Kidney capillary endothelial cell (primary cell): ENCODE measurements at regions not wholly inside any gene's neighbourhood (a gene's known extent, or its start where the extent isn't known, plus 50 kb on each side); places are given as distances from the start of the nearest gene placed in this dataset.
"Not testable (repeated sequence)": the region's sequence is repeated elsewhere in the genome, so short reads cannot be mapped to it uniquely, and the experiment has no call there.

Experiments used
- DNase-seq: peaks from one replicate; pipeline ENCODE4 v3.0.0-alpha.2; 2018; ENCODE audit warnings: low spot score

DNA sequence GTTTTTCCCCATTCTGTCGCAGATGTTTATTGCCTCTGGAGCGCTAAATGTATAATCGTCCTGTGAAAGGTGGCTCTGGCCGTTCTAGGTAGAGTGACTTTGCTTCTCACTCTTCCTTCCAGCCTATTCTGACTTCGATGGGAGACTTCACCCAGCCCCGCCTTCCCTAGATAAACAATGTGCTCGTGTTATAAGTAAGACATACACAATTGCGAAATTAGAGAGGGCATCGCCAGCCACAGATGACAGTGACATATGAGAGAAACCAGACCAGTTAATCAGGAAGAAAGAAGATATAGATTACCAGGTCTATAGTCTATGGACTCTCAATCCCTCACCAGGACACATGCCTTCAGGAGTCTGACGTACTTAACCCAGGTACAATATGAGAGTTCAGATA is 1050.5 kb upstream of the AUTS2 start:
- no peak for DNase-seq

- DNase-seq, result no peak
Observed at GRCh38 chr7:68550027-68550426, 1048.2 kb upstream of the AUTS2 start.

DNA sequence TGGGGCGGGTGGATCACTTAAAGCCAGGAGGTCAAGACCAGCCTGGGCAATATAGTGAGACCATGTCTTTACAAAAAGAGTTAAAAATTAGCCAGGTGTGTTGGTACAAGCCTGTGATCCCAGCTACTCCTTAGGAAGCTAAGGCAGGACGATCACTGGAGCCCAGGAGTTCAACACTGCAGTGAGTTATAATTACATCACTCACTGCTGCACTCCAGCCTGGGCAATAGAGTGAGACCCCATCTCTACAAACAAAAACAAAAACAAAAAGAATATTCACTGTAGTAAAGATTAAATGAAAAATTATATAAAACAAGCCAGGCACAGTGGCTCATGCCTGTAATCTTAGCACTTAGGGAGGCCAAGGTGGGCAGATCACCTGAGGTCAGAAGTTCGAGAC is 1047.6 kb upstream of the AUTS2 start:
- no peak for DNase-seq

DNA sequence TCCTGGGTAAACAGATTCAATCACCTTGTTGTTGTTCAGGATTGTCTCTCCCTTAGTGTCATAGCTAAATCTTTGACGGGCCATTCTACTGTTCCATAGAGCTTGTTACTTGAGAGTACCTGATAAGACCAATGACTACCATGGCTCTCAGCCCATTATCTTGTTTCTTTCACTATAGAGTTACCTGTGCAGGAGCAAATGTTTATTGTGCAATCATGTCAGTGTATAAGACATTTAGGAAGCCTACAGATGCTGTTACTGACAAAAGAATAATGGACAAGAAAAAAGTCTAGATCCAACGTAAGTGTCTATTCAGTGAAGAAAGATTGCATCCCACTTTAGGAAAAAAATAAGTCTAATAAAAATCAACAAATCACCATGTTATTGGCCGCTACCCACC is 1041.7 kb upstream of the AUTS2 start:
- no peak for DNase-seq

- DNase-seq, result no peak
Observed at GRCh38 chr7:68559518-68559917, 1038.8 kb upstream of the AUTS2 start.

DNA sequence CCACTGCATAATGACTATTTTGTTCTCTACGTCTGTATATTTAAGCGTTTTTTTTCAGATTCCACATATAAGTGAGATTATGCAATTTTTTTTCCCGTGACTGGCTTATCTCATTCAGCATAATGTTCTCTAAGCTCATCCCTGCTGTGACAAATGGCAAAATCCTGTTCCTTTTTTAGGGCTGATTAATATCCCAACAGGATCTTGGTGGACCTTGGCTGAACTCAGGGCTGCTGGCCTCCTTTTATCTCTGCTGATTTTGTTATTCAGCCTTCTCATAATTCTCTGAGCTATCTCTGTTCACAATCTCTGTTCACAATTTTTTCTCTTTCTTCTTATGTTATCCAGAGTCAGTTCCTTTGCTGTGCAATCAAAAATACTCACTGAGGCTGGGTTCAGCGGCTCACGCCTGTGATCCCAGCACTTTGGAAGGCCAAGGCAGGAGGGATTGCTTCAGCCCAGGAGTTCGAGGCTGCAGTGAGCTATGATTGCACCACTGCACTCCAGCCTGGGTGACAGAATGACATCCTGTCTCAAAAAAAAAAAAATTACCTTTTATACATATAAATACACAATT is 1035.9 kb upstream of the AUTS2 start:
- DNase-seq, result no peak

DNA sequence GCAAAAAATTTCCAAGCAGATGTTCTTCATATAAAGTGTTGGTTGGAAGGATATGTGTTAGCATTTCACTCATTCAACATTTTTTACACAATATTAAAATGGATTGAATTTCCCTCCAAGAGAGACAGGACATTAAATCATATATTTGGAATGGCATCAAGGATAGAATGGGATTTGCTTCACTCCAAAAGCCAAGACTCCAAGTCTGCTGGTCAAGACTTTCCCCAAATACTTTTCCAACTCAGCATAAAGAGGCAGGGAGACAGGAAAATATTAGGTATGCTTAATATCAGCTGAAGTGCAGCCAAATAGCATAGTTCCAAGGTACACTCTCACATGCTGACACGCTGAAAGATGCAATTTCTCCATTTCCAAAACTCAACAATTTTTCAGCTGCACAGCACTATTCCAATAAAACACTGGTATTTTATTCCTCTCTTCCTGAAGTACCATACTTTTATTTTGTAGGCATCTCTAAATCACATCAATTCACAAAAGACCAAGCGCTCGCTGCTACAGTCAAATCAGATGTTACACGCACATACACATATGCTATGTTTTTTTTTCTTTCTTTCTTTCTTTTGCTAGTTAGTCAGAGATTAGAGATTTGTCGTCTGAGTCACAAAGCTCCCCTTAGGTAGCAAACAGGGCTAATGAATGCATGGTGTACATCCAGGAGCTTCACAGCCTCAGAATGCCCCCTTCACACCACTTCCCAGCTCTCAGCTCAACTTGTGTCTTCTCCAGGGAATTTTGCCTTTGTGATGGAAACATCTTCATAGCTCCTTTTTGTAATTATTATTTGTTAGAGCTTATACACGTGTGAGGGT is 1033.8 kb upstream of the AUTS2 start:
- DNase-seq, result no peak

- DNase-seq, result no peak
Observed at GRCh38 chr7:68571286-68571685, 1027.0 kb upstream of the AUTS2 start.

DNA sequence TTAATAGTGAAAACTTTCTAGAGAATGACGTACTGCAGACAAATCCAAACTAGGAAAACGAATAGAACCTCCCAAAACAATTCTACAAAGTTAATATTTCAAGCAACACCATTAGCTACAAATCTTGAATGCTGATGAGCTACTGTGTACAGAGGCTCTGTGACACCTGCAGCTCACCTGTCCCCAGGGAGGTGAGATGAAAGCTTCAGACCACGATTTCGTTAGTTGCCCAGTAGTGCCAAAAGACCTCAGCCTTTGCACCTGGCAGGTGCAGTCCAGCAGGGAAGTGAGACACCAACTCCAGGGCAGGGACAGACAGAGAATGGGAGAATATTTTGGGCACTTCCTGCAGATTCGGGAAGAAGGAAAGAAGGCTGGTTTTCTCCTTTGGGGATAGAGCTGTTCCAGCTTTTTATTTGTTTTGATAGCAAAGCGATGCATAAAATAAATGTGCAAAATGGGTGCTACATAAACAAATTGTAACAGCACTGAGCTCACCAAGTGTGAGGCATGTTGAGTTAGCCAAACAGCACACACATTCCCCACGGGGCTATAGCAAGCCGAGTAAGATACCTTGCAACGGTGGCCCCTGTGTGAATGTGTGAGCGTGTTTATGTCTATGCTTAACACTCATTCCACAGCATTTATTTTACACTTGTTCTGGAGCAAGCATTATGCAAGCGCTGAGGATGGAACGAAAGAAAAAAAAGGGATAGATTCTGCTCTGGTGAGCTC is 1024.8 kb upstream of the AUTS2 start:
- no peak for DNase-seq

DNA sequence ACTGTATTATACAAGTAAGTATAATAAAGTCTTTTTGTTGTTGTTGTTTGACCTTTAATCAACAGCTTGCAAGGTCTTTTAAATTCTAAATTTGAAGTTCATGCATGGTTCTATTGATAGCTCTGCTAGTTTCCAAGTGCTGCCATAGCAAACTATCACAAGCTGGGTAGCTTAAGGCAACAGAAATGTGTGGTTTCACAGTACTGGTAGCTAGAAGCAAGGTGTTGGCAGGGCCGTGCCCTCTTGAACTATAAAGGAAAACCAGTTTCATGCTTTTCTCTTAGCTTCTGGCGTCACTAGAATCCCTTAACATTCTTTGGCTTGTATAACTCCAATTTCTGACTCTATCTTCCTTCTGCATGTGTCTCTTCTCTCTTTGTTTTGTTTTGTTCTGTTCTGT is 1021.9 kb upstream of the AUTS2 start:
- DNase-seq, result no peak

- DNase-seq, result no peak
Observed at GRCh38 chr7:68581417-68581816, 1016.9 kb upstream of the AUTS2 start.

DNA sequence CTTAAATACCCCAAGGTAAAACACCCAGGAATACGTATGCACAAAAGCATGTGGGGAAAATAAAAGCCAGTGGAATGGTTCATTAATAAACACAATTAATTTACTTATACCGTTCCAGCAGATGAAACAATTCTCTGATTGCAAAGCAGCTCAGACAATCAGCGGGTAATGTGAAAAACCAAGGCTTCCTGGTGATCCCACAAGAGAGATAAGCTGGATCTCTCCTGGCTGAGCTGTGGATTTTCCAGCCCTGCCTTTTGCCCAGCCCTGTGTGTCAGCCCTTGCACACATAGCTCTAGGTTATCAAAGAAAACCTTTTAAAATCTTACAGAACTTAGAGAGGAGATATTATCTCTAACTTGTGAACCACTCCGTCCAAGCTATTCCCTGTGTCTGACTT is 1010.7 kb upstream of the AUTS2 start:
- no peak for DNase-seq

DNA sequence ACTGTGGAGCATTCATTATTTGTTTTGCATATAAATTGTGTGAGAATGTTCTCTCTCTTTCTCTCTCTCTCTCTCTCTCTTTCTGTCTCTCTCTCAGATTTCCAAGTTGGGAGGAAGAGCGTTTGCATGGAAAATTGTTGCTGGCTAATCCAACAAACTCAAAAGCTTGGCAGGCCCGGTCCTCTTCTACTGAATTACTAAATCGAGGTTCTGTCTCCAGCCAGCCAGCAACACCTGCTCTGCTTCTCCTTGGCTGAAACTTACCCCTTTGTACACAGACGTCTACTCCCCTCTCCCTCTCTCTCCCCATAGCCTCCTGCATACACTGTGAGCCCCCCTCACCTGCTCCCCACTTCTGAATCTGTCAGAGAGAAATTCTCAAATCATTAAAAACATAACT is 996.4 kb upstream of the AUTS2 start:
- no peak for DNase-seq

DNA sequence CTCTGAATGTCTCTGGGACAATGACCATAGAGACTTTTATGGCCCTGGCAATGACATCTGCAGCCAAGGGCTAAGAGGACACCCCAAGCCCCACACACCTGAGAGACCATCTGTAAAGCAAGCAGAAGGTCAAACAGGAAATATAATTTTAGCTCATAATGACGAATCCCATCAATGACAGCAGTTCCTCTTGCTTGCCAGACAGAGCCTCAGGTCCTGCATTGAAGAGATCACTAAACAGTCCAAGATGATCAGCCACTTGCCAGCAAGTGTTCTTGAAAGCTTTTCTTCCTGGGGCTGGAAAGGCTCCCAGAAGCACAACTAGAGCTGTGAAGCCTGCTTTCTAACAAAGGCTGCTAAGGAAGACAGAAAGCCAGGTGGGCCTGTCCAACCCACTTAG is 993.7 kb upstream of the AUTS2 start:
- no peak for DNase-seq

- no peak for DNase-seq
Observed at GRCh38 chr7:68610701-68611100, 987.6 kb upstream of the AUTS2 start.

DNA sequence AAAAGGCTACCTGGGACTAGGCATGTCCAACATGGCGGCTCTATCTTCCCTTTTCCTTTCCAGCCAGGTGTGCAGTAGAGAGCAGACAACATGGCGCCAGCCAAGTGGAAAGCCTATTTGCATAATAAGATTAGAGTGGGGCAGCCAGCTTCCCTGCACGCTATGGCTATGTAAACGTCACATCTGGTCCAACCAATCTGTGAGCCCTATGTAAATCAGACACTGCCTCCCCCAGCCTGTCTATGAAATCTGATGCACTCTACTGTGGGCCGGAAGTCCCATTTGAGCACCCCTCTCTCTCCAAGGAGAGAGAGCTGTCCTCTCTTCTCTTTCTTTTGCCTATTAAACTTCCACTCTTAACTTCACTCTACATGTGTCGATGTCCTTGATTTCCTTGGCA is 984.9 kb upstream of the AUTS2 start:
- no peak for DNase-seq

- DNase-seq, result no peak
Observed at GRCh38 chr7:68613897-68614296, 984.4 kb upstream of the AUTS2 start.

DNA sequence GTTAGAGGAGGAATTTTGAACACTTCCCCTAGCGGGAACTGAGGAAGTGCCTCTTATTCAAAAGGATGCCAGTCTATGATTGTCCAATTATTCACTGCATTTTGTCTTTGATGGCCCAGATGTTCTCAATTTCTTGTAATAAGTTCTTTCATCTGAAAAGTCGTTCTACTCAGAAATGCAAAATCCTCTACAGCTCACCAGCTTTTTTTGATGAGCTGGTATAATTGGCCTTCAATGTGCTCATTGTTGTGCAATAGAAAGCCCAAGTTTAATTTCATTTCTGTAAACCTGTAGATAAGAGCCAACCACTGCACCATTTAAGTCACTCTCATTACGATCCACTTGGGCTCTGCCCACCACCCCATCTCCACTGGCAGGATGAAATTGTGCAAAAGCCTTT is 978.7 kb upstream of the AUTS2 start:
- DNase-seq, result no peak

DNA sequence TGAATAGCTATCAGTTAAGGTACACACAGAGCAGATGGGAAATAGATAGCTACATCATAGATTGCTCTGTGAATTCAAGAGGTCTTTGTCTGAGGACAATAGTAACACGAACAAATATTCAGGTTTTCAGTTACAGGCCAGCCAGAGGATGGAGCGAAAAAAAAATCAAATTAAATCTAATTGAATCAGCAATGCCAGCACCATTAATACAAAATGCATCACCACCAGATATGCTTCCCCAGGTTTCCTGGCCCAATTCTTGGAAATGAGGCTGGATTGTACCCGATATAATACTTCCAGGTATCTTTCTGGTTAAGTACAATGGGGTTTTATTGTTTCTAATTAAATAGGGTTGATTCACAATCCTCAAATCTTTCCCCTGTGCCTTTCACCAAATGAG is 975.8 kb upstream of the AUTS2 start:
- no peak for DNase-seq

DNA sequence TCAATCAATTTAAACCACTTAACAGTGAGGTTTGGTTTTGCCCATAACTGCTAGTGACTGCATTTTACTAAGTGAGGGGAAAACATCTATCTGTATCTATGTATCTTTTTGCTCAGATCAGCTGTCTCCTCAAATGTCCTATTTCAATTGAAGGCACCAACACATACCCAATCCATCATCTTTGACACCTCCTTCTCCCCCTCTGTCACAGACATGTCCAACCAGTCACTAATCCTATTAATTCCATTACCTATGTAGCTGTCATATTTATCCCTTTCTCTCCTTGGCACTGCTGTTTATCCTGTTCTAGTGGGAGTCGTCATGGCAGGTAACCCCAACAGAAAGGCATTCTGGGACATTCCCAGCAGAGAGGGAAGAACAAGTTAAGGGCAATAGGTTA is 975.2 kb upstream of the AUTS2 start:
- DNase-seq, result no peak

DNA sequence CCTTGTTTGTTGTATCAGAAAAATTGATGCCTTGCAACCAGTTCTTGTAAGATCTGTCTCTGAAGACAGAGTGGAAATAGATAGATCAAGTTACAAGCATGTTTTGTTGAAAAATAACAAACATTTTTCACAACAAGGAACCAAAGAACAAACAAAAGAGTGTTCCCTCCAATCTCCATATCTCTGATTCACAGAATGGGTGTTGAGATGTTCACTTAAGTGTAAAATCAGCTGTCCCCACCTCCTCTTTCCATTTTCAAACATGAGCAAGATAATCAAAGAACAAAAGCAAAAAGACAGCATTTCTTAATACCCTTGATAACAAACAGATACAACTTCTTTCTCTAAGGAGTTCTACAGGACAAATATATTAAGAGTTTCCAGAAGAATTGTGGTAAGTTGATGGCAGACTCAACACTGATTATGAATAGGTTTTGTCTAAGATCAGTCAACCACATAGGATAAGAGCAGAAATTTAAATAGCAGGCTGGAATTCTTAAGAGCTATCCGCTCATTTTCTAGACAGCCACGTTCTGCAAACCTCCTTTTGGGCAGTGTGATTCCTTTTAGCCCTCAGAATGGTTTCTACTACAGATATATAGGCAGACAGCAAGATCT is 970.9 kb upstream of the AUTS2 start:
- DNase-seq, result no peak

- not testable (repeated sequence) for DNase-seq
Observed at GRCh38 chr7:68630914-68631313, 967.4 kb upstream of the AUTS2 start.

DNA sequence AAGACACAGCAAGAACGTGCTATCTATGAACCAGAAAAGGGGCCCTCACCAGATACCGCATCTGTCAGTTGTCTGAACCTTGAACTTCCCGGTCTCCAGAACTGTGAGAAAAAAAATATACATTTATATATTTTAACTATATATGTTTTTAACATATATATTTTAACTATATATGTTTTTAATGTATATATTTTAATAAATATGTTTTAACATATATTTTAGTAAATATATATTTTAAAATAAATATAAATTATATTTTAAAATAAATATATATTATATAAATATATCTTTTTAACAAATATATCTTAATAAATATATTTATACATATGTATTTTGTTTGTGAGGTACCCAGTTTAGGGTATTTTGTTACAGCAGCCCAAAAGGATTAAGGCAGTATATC is 958.2 kb upstream of the AUTS2 start:
- DNase-seq, result no peak
